NCI-H748 (cell line): ENCODE measurements at regions not wholly inside any gene's neighbourhood (a gene's known extent, or its start where the extent isn't known, plus 50 kb on each side); places are given as distances from the start of the nearest gene placed in this dataset.
"Not testable (repeated sequence)": the region's sequence is repeated elsewhere in the genome, so short reads cannot be mapped to it uniquely, and the experiment has no call there.

Experiments used
- DNase-seq: peaks from one replicate; lab custom pipeline; 2025; ENCODE audit not compliant: unreplicated experiment; lab: John Stamatoyannopoulos, UW

DNA sequence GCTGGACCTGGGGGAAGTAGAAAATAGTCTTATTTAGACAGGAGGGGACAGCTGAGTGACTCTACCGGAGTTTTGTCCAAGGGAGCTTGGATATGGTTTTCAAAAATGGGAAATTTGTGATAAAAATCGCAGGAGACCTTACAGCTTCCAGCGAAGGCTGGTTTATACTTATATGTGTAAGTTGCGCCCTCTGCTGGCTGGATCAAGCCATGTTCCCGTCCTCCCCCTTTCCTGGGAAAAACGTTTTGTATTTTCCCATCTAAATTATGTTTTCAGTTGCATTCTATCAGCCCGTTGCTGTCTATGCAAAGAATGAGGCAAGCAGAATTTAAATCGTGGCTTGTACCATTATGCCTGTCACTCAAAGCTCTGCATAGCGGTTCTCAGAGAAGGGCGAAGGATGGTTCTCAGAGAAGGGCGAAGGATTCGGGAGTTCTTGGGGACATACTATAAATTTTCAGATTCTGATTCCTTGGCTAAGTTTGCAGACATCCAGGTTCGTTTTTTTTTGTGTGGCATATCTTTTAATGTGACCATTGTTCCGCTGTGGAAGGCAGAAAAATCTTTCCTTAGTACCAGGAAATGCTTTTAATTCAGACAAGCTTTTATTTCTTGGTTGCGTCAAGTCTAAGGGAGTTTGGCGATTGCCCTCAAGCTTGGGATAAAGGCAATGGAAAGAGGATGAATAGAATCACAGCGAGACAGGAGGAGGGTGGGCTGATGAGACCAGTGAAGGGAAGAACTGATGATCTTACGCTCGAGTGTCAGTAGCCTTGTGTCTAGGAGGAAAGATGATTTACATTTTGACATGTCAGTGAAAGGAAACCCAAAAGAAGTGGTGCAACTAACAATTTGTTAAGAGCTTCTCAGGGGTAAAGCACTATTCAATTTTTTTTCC, 128.5 kb upstream of the ARX start:
- DNase-seq: peak; percentile 65

DNA sequence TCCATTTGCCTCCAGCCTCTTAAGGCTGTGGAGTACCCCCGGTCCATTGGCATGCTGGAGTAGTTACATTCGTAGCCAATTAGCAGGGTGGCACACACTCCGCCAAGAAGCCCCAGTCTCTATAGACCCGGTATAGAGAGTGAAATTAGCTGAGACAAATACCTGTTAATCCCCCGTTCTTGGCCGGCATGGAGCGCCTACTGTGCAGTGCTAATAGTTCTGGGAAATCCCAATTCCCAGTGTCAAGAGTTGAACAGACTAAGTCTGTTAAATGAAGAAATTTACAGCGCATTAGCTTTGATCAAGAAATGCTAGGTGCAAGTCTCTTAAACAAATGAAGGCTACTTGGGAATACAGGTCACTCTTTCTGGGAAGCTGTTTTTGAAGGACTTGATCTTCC, 127.8 kb upstream of the ARX start:
- no peak for DNase-seq

DNA sequence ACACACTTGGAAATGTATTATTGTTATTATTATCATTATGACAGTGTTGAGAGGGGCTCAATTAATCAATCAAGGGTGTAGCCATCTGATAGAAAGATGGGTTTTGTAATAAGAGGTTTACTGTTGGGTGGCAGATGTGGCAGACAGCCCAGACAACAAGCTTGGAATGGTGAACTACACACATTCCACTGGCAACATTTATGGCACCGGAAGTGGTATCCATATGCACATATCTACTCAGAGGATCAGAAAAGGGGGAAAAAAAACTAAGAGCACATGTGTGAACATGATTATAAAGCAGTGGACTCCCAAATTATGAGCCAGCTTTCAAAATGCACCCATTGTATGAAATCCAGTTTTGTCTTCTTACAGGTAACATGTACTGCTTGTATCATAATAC, 125.9 kb upstream of the ARX start:
- no peak for DNase-seq

DNA sequence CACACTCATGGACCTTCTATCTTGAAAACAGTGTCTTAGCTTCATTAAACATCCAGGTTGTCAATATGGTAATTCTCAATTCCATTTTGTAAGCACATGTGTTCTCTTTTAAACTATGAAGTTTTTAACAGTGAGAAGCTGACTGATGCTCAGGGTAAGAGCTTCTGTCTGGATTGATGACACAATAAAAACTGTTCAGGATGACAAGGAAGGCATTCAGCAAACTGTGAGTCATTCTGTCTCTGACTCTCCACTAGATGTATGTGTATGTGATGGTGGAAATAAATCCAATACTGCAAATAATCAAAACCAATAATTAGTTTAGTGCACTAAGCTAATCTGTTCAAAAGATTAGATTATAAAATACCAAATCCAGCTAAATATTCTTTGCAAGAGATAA, 115.3 kb upstream of the ARX start:
- no peak for DNase-seq

DNA sequence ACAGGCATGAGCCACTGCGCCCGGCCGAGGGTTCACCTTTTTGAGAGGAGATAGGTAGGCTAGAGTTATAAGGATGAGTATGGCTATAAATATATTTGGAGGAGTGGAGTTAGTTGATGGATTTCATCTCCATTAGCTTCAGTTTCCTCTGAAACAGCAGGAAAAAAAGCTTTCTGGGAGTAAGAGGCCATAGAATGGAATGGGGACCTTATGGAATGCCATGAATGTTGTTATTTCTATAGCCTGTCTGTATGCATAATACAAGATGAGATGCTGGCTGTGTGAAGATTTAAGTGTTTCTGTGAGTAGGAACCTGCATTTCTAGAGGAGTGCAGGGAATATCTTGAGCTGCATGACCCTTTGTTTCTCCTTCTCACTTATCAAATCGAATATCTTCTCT, 114.9 kb upstream of the ARX start:
- no peak for DNase-seq

DNA sequence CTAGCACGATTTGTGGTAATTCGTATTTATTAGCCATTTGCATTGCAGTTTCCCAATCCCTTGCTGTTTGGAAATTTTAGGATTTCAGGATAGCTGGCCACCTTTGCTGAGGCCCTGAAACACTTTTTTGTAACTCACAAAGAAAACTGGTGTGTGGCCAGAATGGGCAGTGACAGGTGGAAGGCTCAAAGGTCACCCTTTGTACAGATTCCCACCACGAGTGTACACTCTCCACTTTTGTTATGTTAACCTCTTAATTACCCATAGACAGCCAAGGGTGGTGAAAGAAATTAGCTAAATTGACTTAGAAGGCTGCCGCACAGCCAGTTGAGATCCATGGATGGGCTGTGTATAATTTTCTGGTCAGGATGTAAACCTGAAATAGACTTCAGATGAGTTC, 109.7 kb upstream of the ARX start:
- DNase-seq: no peak

DNA sequence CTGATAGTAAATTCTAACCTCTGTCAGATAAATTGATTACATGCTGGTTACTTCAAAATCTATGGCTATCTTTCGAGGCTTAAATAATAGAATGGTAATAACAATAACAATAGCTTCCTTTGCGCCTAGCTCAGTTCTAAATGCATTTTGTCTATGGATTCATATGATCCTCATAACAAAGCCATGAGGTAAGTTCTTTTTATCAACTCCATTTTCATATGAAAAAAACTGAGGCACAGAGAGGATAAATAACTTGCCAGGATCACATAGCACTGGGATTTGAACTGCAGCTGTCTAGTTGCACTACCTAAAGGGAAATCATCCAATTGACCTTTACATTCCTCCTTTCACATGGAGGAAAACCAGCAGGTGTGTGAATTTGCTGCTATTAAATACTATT, 108.6 kb upstream of the ARX start:
- DNase-seq: no peak

DNA sequence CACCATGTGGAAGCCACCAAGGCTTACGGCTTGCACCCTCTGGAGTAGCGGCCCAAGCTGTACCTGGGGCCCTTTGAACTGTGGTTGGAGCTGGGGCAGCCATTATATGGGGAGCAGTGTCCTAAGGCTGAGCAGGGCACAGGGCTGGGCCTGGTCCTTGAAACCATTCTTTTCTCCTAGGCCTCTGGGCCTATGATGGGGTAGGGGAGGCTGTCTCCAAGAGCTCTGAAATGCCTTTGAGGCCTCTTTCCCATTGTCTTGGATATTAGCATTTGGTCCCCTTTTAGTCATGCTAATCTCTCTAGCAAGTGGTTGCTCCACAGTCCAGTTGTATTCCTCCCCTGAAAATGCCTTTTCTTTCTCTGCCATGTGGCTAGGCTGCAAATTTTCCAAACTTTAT, 96.4 kb upstream of the ARX start:
- no peak for DNase-seq

DNA sequence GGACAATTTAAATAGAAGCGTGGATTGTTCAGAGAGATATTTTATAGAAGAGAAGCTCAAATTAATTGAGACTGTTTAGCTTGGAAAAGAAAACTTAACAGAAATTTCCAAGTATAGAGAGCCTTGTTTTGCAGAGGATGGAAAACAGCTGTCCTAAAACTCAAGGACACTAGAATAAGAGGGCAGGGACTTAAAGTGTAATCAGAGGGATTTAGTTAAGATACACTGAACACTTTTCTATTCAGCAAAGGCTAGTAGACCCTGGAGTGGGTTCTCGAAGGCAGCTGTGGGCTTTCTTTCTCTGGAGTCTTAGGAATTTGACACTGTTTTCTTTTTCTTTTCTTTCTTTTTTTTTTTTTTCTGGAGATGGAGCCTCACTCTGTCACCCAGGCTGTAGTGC, 92.7 kb upstream of the ARX start:
- no peak for DNase-seq

DNA sequence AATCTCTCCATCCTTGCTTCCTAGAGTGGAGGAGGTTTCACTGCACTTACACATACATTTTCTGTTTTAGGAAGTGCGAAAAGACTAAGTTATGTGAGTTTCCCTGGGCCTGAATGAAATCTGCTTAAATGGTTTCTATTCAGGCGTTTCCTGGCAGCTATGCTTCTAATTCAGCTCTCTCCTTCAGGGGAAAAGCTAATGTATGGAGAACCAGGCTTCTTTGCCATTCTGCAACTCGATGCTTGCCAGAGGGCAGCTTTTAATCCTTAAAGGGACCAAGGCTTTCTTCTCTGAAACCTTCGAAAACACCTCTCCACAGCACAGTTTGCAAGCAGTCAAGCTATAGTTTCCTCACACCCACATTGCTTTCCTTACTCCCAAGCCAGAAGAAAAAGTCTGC, 89.5 kb upstream of the ARX start:
- DNase-seq: no peak

DNA sequence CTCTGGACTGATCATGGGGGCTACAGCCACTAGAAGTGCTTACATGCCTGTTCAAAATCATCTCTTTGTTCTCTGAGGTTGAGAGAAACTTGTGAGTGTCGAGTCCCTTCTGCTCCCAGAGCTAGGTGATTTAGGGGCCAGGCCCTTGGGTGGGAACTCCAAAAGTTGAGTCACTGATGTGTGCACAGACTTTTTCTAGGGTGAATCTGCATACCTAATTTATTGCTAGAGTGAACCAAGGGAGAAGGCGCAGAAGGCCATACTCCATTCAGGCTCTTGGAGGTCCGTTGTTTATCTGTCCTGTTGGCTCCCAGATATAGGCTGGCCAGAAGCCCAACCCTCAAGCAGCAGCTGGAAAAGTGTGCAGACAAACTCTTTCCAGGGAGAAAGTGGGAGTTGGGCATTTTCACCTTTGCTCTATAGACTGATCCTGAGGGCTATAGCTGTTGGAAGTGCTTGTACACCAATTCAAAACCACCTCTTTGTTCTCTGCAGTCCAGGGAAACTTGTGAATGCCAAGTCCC, 80.8 kb upstream of the ARX start:
- DNase-seq: no peak

DNA sequence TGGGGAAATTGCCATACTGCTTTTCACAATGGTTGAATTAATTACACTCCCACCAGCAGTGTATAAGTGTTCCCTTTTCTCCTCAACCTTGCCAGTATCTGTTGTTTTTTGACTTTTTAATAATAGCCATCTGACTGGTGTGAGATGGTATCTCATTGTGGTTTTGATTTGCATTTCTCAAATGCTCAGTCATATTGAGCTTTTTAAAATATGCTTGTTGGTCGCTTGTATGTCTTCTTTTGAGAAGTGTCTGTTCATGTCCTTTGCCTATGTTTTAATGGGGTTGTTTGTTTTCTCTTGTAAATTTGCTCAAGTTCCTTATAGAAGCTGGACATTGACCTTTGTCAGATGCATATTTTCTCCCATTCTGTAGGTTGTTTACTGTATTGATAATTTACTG, 75.4 kb upstream of the ARX start:
- not testable (repeated sequence) for DNase-seq

DNA sequence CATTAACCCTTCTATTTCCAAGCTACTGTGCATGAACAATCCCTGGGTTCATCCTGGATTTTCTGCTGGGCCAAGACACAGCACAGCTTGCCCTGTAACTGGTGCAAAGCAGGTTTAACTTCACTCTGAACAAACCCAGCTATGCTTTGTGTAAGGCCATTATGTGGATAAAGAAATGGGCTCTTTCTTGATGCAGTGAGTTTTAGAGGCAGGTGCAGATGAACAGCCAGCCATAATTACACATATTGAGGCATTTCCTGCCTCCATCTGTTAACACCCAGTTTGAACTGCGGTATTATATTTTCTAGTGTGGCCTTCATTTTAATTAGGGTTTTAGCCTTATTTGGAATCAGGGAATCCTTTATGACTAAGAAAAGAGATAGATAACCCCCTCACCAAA, 68.7 kb upstream of the ARX start:
- DNase-seq: peak; percentile 83

DNA sequence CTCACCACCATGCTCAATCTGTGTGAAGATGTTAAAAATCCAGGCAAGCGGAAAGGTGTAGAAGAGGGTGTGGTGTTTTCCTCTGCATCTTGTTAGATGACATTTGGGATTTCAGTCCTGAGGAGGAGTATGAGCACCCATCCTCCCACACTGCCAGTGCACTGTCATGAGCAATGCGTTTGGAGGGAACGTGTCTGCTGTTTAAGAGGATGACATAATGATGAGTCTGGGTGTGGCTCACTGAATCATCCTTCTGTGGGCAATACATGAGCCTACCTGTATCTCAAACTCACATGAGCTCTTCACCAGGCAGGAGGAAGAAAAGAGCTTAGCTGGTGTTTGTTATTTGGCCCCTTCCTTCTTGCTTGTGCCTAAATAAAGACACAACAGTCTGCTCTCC, 67.9 kb upstream of the ARX start:
- peak; percentile 86 for DNase-seq

DNA sequence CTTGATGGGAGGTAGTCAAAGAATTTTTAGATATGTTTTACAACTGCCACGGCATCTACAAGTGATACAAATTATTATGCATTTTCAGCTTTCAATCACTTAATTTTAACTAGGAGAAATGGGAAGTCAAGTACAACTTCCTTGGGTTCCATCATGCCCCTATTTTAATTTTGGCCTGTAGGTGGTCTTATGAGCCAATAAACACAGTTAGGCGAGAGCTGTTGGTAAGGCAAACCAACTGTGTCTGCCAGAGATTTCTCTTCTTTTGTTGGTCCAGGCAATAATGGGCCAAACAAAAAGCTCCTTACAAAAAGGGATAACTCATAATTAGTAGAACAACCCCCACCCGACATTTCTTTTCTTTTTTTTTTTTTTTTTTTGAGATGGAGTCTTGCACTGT, 63.3 kb upstream of the ARX start:
- no peak for DNase-seq

DNA sequence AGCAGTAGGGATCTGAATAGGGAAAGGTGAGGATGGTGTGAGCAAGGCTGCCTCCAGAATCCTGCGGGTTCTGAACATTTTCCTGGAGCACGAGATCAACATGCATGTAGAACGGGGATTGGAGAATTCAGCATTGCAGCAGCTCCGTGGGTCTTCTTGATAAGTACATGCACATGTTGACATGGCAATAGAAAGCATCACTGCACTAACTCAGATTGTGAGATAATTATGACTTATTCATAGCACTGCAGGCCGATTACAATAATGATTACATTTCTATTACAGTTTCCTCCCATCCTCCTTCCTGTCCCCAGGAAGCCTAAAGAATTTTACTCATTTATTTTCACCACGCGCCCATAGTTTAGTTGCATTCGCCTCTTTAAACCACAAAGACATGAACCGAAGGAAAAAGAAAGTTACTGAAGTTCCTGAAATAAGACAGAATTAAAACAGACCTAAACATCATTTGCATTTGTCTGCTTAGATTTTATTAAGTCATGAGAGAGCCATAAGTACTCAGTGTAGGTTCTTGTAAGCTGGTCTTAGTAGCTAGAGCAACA, 61.3 kb upstream of the ARX start:
- no peak for DNase-seq

DNA sequence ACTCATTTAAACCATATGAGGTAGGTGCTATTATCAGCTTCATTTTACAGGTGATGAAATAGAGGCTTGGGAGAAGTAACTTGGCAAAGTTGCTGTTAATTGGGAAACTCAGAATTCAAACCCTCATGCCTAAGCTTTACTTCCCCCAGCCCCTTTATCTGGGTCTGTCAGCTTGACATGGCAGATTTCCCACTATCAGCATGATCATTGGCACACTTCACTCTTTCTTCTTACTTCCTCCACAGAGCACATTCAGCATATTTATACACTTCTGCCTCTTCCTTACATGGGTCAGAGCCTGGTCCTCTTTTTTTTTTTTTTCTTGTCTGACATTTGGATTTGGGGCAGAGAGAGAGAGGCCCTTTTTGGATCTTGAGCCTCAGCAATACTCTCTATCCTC, 56.5 kb upstream of the ARX start:
- DNase-seq: no peak

DNA sequence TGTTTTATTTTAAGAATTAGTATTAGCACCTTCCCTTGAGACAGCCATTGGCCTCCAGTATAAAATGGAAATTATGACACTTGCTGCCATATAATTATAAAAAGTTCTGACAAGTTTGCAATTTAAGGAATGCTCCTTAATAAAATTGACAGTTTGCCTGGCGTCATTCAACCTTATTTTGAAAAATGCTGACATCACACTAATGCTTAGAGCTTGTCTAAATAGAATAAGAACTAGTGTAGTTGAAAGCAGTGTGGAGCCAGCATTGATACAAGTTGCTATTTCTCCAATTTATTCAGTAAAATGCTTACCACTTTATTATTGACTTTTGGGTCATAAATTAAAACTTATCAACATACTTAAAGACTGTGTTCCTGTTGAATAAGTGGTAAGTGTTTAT, 54.3 kb upstream of the ARX start:
- DNase-seq: no peak

DNA sequence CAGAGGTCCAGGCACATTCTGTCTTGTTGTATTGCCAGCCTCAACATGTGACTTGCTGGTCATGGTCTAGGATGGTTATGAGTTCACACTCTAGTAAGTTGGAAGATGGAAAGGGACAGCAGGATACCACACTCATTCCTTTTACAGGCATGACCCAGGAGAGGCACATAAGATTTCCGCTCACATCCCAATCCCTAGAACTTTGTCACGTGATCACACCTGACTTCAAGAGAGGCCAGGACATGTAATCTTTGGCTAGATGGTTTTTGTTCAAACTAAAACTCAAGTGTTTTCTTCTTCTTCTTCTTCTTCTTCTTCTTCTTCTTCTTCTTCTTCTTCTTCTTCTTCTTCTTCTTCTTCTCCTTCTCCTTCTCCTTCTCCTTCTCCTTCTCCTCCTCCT, 53.4 kb upstream of the ARX start:
- DNase-seq: no peak

DNA sequence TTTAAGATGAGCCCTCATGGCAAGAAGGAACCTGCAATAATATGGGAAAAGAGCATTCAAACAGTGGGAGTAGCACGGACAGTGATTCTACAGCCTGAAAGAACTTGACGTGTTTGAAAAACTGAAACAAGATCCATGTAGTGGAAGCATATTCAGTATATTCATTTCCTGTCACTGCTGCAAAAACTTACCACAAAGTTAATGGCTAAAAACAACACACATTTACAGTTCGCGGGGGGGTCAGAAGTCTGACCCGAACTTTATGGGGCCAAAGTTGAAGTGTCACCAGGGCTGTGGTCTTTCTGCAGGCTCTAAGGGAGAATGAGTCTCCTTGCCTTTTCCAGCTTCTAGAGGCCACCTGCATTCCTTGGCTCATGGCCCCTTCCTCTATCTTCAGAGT, 52.6 kb upstream of the ARX start:
- no peak for DNase-seq

DNA sequence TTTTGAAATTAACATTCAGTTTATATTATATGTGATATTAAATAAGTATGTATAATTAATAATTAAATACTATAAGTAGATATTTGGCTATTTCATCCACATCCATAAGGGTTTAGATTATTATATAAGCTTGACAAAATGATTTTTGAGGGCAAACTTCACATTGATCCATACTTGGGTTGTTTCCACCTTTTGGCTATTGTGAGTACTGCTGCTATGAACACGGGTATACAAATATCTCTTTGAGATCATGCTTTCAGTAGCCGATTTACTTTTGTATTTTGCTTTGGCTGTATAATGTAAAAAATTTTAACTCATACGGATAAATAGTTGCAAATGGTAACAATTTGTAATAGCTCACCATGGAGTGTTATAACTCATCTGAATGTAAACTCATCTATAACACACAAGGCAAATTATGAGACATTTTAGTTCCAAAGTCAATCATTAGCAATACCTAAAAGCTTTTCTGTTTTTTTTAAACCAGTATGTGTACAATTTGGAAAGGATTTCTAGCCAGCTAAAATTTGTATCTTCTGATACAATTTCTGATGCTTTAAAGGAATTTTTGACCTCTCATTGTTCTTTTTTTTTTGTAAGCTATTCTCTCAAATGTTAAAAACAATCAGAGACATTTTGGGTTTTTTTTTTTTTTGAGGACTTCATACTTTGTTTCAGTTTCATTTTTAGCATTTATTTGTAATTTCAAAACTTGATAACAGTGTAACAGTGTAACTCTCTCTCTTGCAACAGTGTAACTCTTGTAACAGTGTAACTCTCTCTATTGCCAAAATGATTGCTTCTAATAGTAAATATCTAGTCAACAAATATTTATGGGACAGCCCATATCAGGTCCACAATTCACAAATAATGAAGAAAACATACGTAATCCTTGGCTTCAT, 51.8 kb upstream of the ARX start:
- no peak for DNase-seq

DNA sequence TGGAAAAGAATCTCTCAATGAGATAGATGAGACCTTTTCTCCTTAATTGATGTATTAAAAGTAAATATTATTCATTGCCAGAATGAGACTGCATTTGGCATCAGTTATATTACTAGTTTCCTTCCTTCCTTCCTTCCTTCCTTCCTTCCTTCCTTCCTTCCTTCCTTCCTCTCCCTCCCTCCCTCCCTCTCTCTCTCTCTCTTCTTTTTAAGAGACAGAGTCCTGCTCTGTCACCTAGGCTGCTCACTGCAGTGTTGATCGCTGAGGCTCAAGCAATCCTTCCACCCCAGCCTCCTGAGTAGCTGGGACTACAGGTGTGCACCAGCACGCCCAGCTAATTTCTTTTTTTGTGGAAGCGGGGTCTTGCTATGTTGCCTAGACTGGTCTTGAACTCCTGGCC, 50.4 kb upstream of the ARX start:
- no peak for DNase-seq
